ENCODE measurements at regions not wholly inside any gene's neighbourhood (a gene's known extent, or its start where the extent isn't known, plus 50 kb on each side); places are given as distances from the start of the nearest gene placed in this dataset.
A peak's percentile ranks its signal among the peaks of the same experiment; 100 is the strongest.

DNA sequence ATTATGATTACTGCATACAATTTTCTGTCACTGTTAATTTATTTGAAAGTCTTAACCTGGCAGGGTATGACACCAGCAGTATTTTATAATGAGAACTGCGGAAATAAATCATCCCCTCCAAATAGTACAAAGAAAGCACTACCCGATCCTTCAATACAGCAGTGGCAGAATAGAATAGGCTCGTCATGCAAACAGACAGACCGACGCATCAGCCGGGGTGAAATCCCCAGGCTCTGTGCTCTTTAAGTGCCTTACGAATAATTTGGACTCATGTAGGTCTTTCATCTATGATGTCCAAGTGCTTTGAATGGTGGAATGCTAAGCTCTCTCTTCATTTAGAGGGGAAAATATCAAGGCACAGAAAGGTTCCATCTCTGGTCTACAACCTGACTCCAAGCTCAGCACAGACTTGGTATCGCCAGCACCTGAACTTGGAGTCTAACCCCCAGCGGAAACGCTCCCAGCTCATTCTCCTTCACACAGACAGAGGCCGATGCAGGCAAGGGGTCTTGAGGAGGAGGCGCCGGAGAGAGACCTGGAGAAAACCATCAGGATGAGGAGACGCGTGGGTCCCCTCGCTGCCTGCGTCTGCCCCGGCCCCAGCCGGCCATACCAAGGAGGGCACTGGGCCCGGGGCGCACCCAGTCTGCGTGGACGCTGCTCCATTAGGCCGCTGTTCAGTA is 568.1 kb upstream of the MKI67 start:
- H3K36me3 ChIP-seq (ENCODE audit: control insufficient read depth, insufficient read depth, low read length), result no peaks in the 10 kb centered on the region
- WGBS (ENCODE audit: insufficient coverage, low coverage, missing lambda C conversion rate), result 47% methylated on average over 22 of the region's 24 CpGs
- intact Hi-C loops (cut with micrococcal nuclease), result no loop called here
- no peak overlapping the region for H3K9ac ChIP-seq (ENCODE audit: insufficient read depth in 1 of 2, low read depth in 2 of 2, low read length in 2 of 2)
- in situ Hi-C loops (cut with MboI), result no loop called here
- ChIA-PET CTCF (ENCODE audit: low intra/inter-chr PET ratio) (no interaction called here), POLR2A (interaction anchor here (0.6 kb wide), 1 partner anchor 158 kb away, joined by 3 read pairs; no protein-coding TSS in a partner anchor)
- peaks cover 0 to 7% of the 10 kb centered on the region in 2 experiments; a peak in 2 of 5 replicates for H3K4me1 ChIP-seq (replicated peaks in 1 of 2; ENCODE audit: control insufficient read depth in 2 of 2, insufficient read depth in 2 of 2, low read length in 2 of 2)
- H2AFZ ChIP-seq (ENCODE audit: low read depth, low read length), result peak overlapping the region; percentile 59; the same call in 1 of the 2 replicates
- H3K9me1 ChIP-seq (ENCODE audit: control insufficient read depth, insufficient read depth, low read length), result no peaks in the 10 kb centered on the region
- H3K27ac ChIP-seq (ENCODE audit: extremely low read depth, low read depth, low read length), result no peak overlapping the region
- no peak overlapping the region for H3K4me2 ChIP-seq (ENCODE audit: insufficient read depth, low read length)
- no peak for FAIRE-seq
- H3K9me3 ChIP-seq (replicated peaks; ENCODE audit: control insufficient read depth, insufficient read depth, low read depth, low read length), result no peaks in the 10 kb centered on the region
- no peaks in the 10 kb centered on the region for H3K79me2 ChIP-seq (ENCODE audit: control insufficient read depth, insufficient read depth, low read length)
- H4K20me1 ChIP-seq (replicated peaks; ENCODE audit: control insufficient read depth, insufficient read depth, low read length), result no peaks in the 10 kb centered on the region
- ATAC-seq, result no peak
- TF ChIP-seq GMEB1 (CRISPR knock-in tag; IDR thresholded peaks at IDR 0.05) (no peak), PHB2 (IDR thresholded peaks at IDR 0.05; ENCODE audit: low read depth) (no peak), RBBP5 (IDR thresholded peaks at IDR 0.05; ENCODE audit: borderline replicate concordance, insufficient read depth, low read length, poor library complexity, severe bottlenecking) (no peak), HES1 (IDR thresholded peaks at IDR 0.05; ENCODE audit: low read depth) (no peak), NCOR1 (IDR thresholded peaks at IDR 0.05) (no peak), NFATC3 (IDR thresholded peaks at IDR 0.05) (no peak), ZNF696 (CRISPR knock-in tag; conservative IDR thresholded peaks at IDR 0.05) (no peak), ZNF41 (CRISPR knock-in tag; conservative IDR thresholded peaks at IDR 0.05) (no peak), CREM (IDR thresholded peaks at IDR 0.05; ENCODE audit: low read depth) (no peak)
- TF ChIP-seq, protein P1, sequence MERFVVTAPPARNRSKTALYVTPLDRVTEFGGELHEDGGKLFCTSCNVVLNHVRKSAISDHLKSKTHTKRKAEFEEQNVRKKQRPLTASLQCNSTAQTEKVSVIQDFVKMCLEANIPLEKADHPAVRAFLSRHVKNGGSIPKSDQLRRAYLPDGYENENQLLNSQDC (CRISPR knock-in tag; IDR thresholded peaks at IDR 0.05), result no peak
- TF ChIP-seq, protein P2, sequence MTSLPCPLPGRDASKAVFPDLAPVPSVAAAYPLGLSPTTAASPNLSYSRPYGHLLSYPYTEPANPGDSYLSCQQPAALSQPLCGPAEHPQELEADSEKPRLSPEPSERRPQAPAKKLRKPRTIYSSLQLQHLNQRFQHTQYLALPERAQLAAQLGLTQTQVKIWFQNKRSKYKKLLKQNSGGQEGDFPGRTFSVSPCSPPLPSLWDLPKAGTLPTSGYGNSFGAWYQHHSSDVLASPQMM (CRISPR knock-in tag; IDR thresholded peaks at IDR 0.05), result no peak
- TF ChIP-seq, protein P3, sequence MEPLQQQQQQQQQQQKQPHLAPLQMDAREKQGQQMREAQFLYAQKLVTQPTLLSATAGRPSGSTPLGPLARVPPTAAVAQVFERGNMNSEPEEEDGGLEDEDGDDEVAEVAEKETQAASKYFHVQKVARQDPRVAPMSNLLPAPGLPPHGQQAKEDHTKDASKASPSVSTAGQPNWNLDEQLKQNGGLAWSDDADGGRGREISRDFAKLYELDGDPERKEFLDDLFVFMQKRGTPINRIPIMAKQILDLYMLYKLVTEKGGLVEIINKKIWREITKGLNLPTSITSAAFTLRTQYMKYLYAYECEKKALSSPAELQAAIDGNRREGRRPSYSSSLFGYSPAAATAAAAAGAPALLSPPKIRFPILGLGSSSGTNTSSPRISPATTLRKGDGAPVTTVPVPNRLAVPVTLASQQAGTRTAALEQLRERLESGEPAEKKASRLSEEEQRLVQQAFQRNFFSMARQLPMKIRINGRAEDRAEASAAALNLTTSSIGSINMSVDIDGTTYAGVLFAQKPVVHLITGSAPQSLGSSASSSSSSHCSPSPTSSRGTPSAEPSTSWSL (CRISPR knock-in tag; IDR thresholded peaks at IDR 0.05; ENCODE audit: borderline replicate concordance), result no peak
- peaks cover 11 to 24% of the 10 kb centered on the region in 2 experiments; a peak in 4 of 5 replicates for H3K27me3 ChIP-seq (ENCODE audit: control insufficient read depth in 2 of 2, insufficient read depth in 2 of 2, low read length in 2 of 2)
- DNase-seq (ENCODE audit: extremely low read depth in 1 of 4, low spot score in 3 of 4), result no peak
- no TSS peak for BruUV-seq (replicated peaks)
- no peak overlapping the region for H3K4me3 ChIP-seq

Measured in K562 (cell line).